GM13977 (cell line): ENCODE measurements at regions not wholly inside any gene's neighbourhood (a gene's known extent, or its start where the extent isn't known, plus 50 kb on each side); places are given as distances from the start of the nearest gene placed in this dataset.

Source experiments
- DNase-seq: peaks from one replicate; pipeline ENCODE4 v3.0.0; 2012; ENCODE audit warnings: low spot score
- CTCF ChIP-seq: IDR thresholded peaks from 2 replicates; pipeline ENCODE4 v1.5.1; 2012; ENCODE audit warnings: mild to moderate bottlenecking, control low read depth; ENCODE audit not compliant: insufficient read depth; ENCODE audit errors: extremely low read depth, missing control alignments
- in situ Hi-C: fragments of 300-500 bp; cut with MboI; formaldehyde crosslinking; loops from one replicate; pipeline ENCODE4 v1.12.0; 2022; ENCODE audit warnings: low sequenced_read_pairs, low pct_unique_long_range_greater_than_20kb, mixed read lengths, inconsistent platforms; ENCODE audit not compliant: unreplicated experiment

- in situ Hi-C loops: no loop called here
- no peak for TF ChIP-seq CTCF
- DNase-seq: no peak
Observed at GRCh38 chr10:27426948-27427467, 77.1 kb upstream of the RAB18 start.

- in situ Hi-C loops: no loop called here
- TF ChIP-seq CTCF: no peak
- DNase-seq: no peak
Observed at GRCh38 chr10:27413831-27414348, 90.2 kb upstream of the RAB18 start.

- in situ Hi-C loops: no loop called here
- DNase-seq: no peak
- no peak for TF ChIP-seq CTCF
Observed at GRCh38 chr10:27413387-27413786, 90.7 kb upstream of the RAB18 start.

DNA sequence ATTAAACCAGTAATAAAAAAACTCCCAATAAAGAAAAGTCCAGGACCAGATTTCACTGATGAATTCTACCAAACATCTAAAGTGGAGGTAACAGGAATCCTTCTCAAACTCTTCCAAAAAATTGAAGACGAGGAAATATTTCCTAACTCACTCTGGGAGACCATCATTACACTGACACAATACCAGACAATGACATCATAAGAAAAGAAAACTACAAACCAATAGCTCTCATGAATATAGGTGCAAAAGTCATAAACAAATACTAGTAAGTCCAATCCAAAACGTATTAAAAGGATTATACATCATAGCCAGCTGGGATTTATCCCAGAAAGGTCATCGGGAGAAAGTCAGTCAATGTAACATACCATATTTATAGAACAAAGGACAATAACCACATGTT, 94.0 kb upstream of the RAB18 start:
- TF ChIP-seq CTCF: no peak
- in situ Hi-C loops: no loop called here

DNA sequence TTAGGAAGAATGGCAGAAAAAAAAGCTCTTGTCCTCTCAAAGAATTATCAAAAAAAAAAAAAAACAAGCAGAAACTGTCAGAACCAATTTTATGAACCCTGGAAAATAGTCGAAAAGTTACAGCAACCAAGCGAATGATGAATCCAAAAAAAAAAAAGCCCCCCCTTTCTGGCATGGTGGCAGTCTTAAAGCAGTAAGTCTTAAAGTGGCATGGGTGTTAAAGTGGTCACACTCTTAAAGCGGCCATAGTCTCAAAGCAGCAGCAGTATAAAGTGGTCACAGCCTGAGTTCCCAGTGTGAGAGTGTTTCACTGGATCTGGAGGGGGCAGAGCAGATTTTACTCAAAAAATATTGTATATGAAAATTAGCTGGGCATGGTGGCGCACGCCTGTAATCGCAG, 96.8 kb upstream of the RAB18 start:
- in situ Hi-C loops: no loop called here
- no peak for TF ChIP-seq CTCF
- no peak for DNase-seq

More for the DNA sequence above, 94.0 kb upstream of the RAB18 start:
- no peak for DNase-seq

- in situ Hi-C loops: no loop called here
- no peak for TF ChIP-seq CTCF
- no peak for DNase-seq
Observed at GRCh38 chr10:27399871-27400270, 104.2 kb upstream of the RAB18 start.
